ENCODE measurements at regions not wholly inside any gene's neighbourhood (a gene's known extent, or its start where the extent isn't known, plus 50 kb on each side); places are given as distances from the start of the nearest gene placed in this dataset.

DNA sequence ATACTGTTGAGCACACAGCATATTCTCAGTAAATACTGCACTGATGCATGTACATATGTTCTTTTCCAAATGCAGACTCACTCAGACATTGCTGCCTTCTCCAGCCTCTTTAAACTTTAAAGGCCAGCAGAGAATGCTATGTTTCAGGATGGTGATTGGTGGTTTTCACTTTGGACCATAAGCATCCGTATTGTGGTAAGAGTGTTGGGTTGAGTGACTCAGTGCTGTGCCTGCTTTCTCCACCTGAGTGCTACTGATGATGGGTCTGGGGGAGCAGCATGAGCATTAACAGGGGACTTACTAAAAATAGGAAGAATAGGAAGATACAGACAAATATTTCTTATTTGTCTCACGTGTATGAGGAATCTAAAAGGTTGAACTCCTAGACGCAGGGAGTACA lies 56.3 kb upstream of the ZNF92 start:
- Histone ChIP-seq H3K9me3 (no peaks in the 10 kb centered on the region), H3K4me1 (replicated peaks) (no peaks in the 10 kb centered on the region), H3K36me3 (no peaks in the 10 kb centered on the region), H3K27ac (no peak overlapping the region), H3K4me3 (no peak overlapping the region), H3K27me3 (replicated peaks; ENCODE audit: insufficient read depth) (no peaks in the 10 kb centered on the region)
- WGBS: 94% methylated on average over 3 of the region's 3 CpGs
- TF ChIP-seq POLR2AphosphoS5 (IDR thresholded peaks at IDR 0.05) (no peak), POLR2A (IDR thresholded peaks at IDR 0.05) (no peak)
- TF ChIP-seq, protein P1, sequence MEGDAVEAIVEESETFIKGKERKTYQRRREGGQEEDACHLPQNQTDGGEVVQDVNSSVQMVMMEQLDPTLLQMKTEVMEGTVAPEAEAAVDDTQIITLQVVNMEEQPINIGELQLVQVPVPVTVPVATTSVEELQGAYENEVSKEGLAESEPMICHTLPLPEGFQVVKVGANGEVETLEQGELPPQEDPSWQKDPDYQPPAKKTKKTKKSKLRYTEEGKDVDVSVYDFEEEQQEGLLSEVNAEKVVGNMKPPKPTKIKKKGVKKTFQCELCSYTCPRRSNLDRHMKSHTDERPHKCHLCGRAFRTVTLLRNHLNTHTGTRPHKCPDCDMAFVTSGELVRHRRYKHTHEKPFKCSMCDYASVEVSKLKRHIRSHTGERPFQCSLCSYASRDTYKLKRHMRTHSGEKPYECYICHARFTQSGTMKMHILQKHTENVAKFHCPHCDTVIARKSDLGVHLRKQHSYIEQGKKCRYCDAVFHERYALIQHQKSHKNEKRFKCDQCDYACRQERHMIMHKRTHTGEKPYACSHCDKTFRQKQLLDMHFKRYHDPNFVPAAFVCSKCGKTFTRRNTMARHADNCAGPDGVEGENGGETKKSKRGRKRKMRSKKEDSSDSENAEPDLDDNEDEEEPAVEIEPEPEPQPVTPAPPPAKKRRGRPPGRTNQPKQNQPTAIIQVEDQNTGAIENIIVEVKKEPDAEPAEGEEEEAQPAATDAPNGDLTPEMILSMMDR (IDR thresholded peaks at IDR 0.05): no peak
- no peak for DNase-seq (ENCODE audit: low spot score)
- intact Hi-C loops (cut with DNase I): no loop called here

DNA sequence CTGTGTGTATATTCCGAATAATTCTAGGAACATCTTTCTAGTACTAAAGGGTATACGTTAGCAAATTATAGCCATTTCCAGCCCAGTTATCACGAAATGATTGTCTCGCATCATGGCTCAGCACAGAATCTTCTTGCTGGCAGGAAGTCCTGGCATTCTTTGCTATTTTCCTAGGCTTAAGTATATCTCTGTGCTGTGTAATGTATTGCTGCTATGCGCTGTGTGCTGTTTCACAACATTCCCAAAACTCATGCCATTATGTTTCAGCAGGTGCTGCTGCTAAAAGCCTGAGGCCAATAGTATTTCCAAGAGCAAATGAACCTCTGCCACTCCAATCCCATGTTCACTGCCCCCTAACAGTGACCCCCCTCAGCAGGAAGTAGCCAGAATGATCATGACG lies 62.9 kb upstream of the ZNF92 start:
- Histone ChIP-seq H3K27ac (no peak overlapping the region), H3K9me3 (no peaks in the 10 kb centered on the region), H3K4me3 (no peak overlapping the region), H3K4me1 (replicated peaks) (no peaks in the 10 kb centered on the region), H3K36me3 (no peaks in the 10 kb centered on the region), H3K27me3 (replicated peaks; ENCODE audit: insufficient read depth) (no peaks in the 10 kb centered on the region)
- 85% methylated on average over 6 of the region's 6 CpGs for WGBS
- TF ChIP-seq POLR2AphosphoS5 (IDR thresholded peaks at IDR 0.05): no peak
- no peak for TF ChIP-seq POLR2A (IDR thresholded peaks at IDR 0.05)
- TF ChIP-seq, protein P1 (IDR thresholded peaks at IDR 0.05): no peak
- intact Hi-C loops (cut with DNase I): no loop called here
- DNase-seq (ENCODE audit: low spot score): no peak

DNA sequence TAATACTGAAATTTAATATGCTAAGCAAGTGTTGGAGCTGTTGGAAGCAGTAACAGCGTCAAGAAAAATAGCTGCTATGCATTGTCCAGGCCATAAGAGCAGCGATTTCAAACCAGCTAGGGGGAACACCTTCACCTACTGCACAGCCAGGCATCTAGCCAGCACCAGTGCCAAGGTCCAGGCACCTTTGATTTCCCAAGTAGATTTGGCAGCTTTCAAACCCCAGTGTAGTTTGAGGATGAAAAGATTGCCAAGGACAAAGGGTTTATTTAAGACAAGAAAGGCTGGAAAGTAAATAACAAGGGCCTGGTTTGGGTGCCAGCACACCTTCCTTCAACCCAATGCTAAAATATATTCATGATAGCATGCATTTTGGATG lies 65.4 kb upstream of the ZNF92 start:
- WGBS: 51% methylated on average over 2 of the region's 2 CpGs
- DNase-seq (ENCODE audit: low spot score): no peak
- TF ChIP-seq, protein P1 (IDR thresholded peaks at IDR 0.05): no peak
- TF ChIP-seq POLR2AphosphoS5 (IDR thresholded peaks at IDR 0.05) (no peak), POLR2A (IDR thresholded peaks at IDR 0.05) (no peak)

DNA sequence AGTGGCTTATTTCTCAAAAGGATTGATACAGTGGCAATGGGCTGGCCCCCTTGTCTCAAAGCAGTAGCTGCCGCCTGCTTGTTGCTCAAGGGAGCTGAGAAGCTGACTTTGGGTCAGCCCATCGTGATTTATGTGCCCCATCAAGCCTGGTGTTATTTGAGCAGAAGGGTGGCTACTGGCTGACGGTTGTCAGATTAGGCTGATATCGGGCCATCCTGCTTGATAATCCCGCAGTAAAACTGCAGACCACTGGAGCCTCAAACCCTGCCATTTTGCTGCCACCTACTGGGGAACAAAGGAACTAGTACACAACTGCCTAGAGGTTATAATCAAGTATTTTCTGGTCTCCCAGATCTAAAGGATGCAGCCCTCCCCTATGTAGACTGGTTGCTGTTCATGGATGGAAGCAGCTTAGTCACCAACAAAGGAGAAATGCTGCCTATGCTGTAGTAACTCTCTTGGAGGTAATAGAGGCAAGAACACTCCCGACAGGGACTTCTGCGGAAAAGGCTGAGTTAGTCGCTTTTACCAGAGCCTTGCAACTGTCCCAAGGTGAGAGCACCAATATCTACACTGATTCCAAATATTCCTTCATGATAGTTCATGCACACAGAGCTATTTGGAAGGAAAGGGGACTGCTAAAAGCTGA lies 65.9 kb upstream of the ZNF92 start:
- TF ChIP-seq, protein P1 (IDR thresholded peaks at IDR 0.05): peak; percentile 58 to 76 (median 65)
- no peak for TF ChIP-seq POLR2A (IDR thresholded peaks at IDR 0.05)
- TF ChIP-seq POLR2AphosphoS5 (IDR thresholded peaks at IDR 0.05): no peak
- no peaks in the 10 kb centered on the region for H3K36me3 ChIP-seq
- H3K27ac ChIP-seq: no peak overlapping the region
- intact Hi-C loops (cut with DNase I): loop anchor here (2.0 kb wide), 1 partner anchor 357 kb away; no protein-coding TSS in a partner anchor
- H3K27me3 ChIP-seq (replicated peaks; ENCODE audit: insufficient read depth): no peaks in the 10 kb centered on the region
- peak; percentile 25 for DNase-seq (ENCODE audit: low spot score)
- no peaks in the 10 kb centered on the region for H3K9me3 ChIP-seq
- H3K4me1 ChIP-seq (replicated peaks): no peaks in the 10 kb centered on the region
- 42% methylated on average over 8 of the region's 8 CpGs for WGBS
- H3K4me3 ChIP-seq: no peak overlapping the region

More for the DNA sequence above, 65.4 kb upstream of the ZNF92 start:
- intact Hi-C loops (cut with DNase I): no loop called here
- no peak overlapping the region for H3K27ac ChIP-seq
- H3K4me3 ChIP-seq: no peak overlapping the region
- H3K9me3 ChIP-seq: no peaks in the 10 kb centered on the region
- no peaks in the 10 kb centered on the region for H3K27me3 ChIP-seq (replicated peaks; ENCODE audit: insufficient read depth)
- H3K36me3 ChIP-seq: no peaks in the 10 kb centered on the region
- no peaks in the 10 kb centered on the region for H3K4me1 ChIP-seq (replicated peaks)

DNA sequence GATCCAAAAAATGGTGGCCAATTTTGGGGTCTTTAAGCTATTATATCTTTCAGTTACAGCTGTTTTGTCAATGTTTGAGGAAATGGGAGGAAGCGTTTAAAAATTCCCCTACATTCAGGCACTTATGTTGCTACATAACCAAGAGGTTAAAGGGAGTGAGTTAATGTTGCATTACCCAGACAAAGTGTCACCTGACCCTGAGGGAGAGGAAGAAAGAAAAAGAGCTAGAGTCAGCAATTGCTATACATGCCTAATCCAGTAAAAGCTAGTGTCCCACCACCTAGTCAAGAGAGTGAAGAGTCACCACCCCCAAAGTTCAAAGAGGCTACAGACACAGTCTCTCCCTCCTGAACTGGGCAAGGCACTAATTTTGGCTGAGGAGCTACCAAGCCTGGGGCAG lies 69.5 kb upstream of the ZNF92 start:
- H3K36me3 ChIP-seq: no peaks in the 10 kb centered on the region
- H3K4me1 ChIP-seq (replicated peaks): no peaks in the 10 kb centered on the region
- H3K4me3 ChIP-seq: no peak overlapping the region
- intact Hi-C loops (cut with DNase I): no loop called here
- no peak for DNase-seq (ENCODE audit: low spot score)
- TF ChIP-seq, protein P1 (IDR thresholded peaks at IDR 0.05): no peak
- no peak for TF ChIP-seq POLR2AphosphoS5 (IDR thresholded peaks at IDR 0.05)
- no peak for TF ChIP-seq POLR2A (IDR thresholded peaks at IDR 0.05)
- no peaks in the 10 kb centered on the region for H3K9me3 ChIP-seq
- H3K27ac ChIP-seq: no peak overlapping the region
- WGBS: 91% methylated on average over 1 of the region's 1 CpG
- no peaks in the 10 kb centered on the region for H3K27me3 ChIP-seq (replicated peaks; ENCODE audit: insufficient read depth)

All from prostate gland (tissue), 2 donors.